Epithelial cell of esophagus (primary cell): ENCODE measurements at regions not wholly inside any gene's neighbourhood (a gene's known extent, or its start where the extent isn't known, plus 50 kb on each side); places are given as distances from the start of the nearest gene placed in this dataset.

Experiments used
- DNase-seq: peaks from one replicate; pipeline ENCODE4 v3.0.0; 2010; ENCODE audit warnings: low read depth
- H3K4me3 ChIP-seq: 2 replicates; pipeline ENCODE4 v1.5.1; 2011; ENCODE audit warnings: mild to moderate bottlenecking, low read length, control low read depth
- CTCF ChIP-seq: IDR thresholded peaks from 2 replicates; pipeline ENCODE4 v1.5.1; 2011; ENCODE audit warnings: low read depth, mild to moderate bottlenecking, low read length, control low read depth, inconsistent platforms; ENCODE audit not compliant: insufficient read depth; ENCODE audit errors: missing control alignments

GRCh38 chr11:45431046-45432018, 145.2 kb upstream of the SYT13 start:
- no peak for DNase-seq
- no peak for TF ChIP-seq CTCF
- H3K4me3 ChIP-seq, result no peak overlapping the region

- no peak for TF ChIP-seq CTCF
Observed at GRCh38 chr11:45430361-45430760, 144.2 kb upstream of the SYT13 start.

GRCh38 chr11:45429719-45430118, 143.6 kb upstream of the SYT13 start:
- no peak overlapping the region for H3K4me3 ChIP-seq
- no peak for TF ChIP-seq CTCF
- no peak for DNase-seq

More at GRCh38 chr11:45430361-45430760, 144.2 kb upstream of the SYT13 start:
- no peak for DNase-seq
- no peak overlapping the region for H3K4me3 ChIP-seq

GRCh38 chr11:45428541-45429230, 142.5 kb upstream of the SYT13 start:
- no peak for DNase-seq
- no peak for TF ChIP-seq CTCF
- H3K4me3 ChIP-seq, result no peak overlapping the region

- H3K4me3 ChIP-seq, result no peak overlapping the region
- no peak for TF ChIP-seq CTCF
- DNase-seq, result no peak
Observed at GRCh38 chr11:45428116-45428515, 142.0 kb upstream of the SYT13 start.

- no peak for TF ChIP-seq CTCF
- H3K4me3 ChIP-seq, result no peak overlapping the region
- no peak for DNase-seq
Observed at GRCh38 chr11:45424411-45425180, 138.5 kb upstream of the SYT13 start.
